ENCODE measurements at regions not wholly inside any gene's neighbourhood (a gene's known extent, or its start where the extent isn't known, plus 50 kb on each side); places are given as distances from the start of the nearest gene placed in this dataset.

DNA sequence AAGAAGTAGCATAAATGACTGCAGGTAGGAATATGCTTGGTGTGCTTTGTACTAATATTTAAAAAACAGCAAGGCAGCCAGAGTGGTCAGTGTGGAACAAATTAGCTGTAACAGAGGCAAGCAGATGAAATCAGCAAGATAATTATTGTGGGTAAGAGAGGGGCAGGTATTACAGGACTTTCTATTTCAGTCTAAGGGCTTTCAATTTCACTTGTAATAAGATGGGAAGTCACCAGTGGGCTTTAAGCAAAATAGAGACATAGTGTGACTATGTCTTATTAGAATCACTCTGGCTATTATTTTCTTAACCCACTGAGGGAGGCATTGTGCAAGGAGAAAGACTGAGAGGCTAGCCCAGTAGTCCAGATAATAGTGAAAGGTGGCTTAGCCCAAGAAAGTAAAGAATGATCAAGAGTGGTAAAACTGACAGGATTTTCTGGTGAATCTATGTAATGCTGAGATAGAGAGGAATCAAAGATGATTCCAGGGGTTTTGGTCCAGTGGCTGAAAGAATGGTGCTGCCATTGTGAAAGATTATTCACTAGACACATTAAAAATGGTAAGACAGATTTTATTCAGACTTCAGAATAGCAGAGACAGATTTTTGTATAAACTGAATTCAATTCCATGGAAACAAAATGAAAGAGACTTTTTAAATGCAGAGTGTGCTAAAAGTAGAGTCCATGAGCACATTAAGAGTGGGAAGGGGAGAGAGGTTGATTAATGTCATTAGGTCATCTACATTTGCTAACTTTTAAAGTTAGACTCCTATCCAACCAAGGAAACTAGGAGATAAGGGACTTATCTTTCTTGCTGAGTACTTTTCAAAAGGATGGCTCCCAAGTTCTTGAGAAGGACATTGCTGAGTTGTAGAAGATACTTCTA, 1136.0 kb downstream of the HACE1 start:
- no peaks in the 10 kb centered on the region for H3K27me3 ChIP-seq
- no peak for DNase-seq (ENCODE audit: extremely low spot score)
- no peaks in the 10 kb centered on the region for H3K4me1 ChIP-seq
- H3K4me3 ChIP-seq = no peak overlapping the region
- H3K36me3 ChIP-seq = no peaks in the 10 kb centered on the region
- no peaks in the 10 kb centered on the region for H3K9me3 ChIP-seq
- intact Hi-C loops (cut with DNase I) = no loop called here
- TF ChIP-seq, protein P1, sequence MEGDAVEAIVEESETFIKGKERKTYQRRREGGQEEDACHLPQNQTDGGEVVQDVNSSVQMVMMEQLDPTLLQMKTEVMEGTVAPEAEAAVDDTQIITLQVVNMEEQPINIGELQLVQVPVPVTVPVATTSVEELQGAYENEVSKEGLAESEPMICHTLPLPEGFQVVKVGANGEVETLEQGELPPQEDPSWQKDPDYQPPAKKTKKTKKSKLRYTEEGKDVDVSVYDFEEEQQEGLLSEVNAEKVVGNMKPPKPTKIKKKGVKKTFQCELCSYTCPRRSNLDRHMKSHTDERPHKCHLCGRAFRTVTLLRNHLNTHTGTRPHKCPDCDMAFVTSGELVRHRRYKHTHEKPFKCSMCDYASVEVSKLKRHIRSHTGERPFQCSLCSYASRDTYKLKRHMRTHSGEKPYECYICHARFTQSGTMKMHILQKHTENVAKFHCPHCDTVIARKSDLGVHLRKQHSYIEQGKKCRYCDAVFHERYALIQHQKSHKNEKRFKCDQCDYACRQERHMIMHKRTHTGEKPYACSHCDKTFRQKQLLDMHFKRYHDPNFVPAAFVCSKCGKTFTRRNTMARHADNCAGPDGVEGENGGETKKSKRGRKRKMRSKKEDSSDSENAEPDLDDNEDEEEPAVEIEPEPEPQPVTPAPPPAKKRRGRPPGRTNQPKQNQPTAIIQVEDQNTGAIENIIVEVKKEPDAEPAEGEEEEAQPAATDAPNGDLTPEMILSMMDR (IDR thresholded peaks at IDR 0.05) = no peak
- no peak for TF ChIP-seq POLR2AphosphoS5 (IDR thresholded peaks at IDR 0.05)
- TF ChIP-seq EP300 (IDR thresholded peaks at IDR 0.05) = no peak
- no peak for TF ChIP-seq POLR2A (IDR thresholded peaks at IDR 0.05; ENCODE audit: low read depth)
- no peak overlapping the region for H3K27ac ChIP-seq (replicated peaks in 1 of 4)

DNA sequence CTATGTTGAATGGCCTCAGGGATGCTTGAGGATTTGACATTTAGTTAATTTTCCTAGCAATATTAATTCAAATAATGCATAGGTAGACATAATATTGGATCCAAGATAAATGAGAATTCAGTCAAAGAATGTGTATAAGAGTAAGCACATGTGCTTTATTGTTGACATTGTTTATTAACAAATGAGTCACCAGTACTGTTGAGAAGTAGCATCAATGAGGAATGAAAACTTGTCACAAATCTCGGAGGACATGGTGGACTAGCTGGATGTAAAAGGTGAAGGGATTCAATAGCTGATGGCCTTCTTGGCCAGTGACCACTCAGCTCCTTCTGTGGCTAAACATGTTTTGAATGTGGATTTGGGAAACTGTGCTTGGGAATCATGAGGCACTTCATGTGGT, 1137.0 kb downstream of the HACE1 start:
- intact Hi-C loops (cut with DNase I) = no loop called here
- H3K27ac ChIP-seq (replicated peaks in 1 of 4) = no peak overlapping the region
- no peaks in the 10 kb centered on the region for H3K27me3 ChIP-seq
- no peak overlapping the region for H3K4me3 ChIP-seq
- WGBS = 93% methylated on average over 1 of the region's 1 CpG
- H3K4me1 ChIP-seq = no peaks in the 10 kb centered on the region
- TF ChIP-seq EP300 (IDR thresholded peaks at IDR 0.05) (no peak), POLR2AphosphoS5 (IDR thresholded peaks at IDR 0.05) (no peak), POLR2A (IDR thresholded peaks at IDR 0.05; ENCODE audit: low read depth) (no peak)
- TF ChIP-seq, protein P1 (IDR thresholded peaks at IDR 0.05) = no peak
- no peaks in the 10 kb centered on the region for H3K36me3 ChIP-seq
- H3K9me3 ChIP-seq = no peaks in the 10 kb centered on the region
- no peak for DNase-seq (ENCODE audit: extremely low spot score)

DNA sequence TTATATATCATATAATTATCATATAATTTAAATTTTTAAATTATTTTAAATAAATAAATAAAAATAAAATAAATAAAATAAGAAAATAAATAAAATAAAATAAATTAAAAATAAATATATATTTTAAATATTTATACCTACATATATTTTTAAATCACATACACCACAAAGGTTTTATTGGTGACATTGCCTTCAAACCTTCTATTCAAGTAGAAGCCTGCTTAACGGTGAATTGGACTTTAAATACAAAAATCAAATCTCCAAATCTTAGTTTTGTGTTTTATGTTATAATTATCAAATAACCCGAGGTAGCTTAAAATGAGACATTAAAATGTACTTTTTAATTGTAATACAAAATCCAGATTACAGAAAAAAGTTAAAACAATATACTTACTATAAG, 1137.8 kb downstream of the HACE1 start:
- 91% methylated on average over 2 of the region's 2 CpGs for WGBS
- Histone ChIP-seq H3K4me1 (no peaks in the 10 kb centered on the region), H3K36me3 (no peaks in the 10 kb centered on the region), H3K27me3 (no peaks in the 10 kb centered on the region), H3K27ac (replicated peaks in 1 of 4) (no peak overlapping the region), H3K4me3 (no peak overlapping the region), H3K9me3 (no peaks in the 10 kb centered on the region)
- intact Hi-C loops (cut with DNase I) = no loop called here
- DNase-seq (ENCODE audit: extremely low spot score) = no peak
- TF ChIP-seq EP300 (IDR thresholded peaks at IDR 0.05) = no peak
- TF ChIP-seq, protein P1 (IDR thresholded peaks at IDR 0.05) = no peak
- TF ChIP-seq POLR2A (IDR thresholded peaks at IDR 0.05; ENCODE audit: low read depth) = no peak
- TF ChIP-seq POLR2AphosphoS5 (IDR thresholded peaks at IDR 0.05) = no peak

DNA sequence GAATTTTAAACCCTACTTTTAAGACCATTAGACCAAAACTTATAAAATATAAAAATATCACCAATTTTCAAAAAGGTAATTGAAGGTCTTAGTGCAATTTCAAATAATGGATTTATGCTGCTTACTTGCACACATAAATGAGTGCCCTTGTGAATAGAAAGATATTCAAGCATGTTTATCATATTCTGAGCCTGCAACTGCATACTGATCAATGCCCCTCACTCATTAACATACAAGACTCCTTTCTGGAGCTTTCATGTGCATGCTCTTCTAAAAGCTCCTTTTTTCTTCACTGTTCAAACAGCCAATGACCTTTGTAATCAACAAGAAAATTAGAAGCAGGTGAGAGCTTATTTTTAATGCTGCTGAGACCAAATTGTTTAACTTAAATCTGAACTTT, 1139.3 kb downstream of the HACE1 start:
- TF ChIP-seq, protein P1 (IDR thresholded peaks at IDR 0.05) = no peak
- DNase-seq (ENCODE audit: extremely low spot score) = no peak
- intact Hi-C loops (cut with DNase I) = no loop called here
- Histone ChIP-seq H3K36me3 (no peaks in the 10 kb centered on the region), H3K4me1 (no peaks in the 10 kb centered on the region), H3K4me3 (no peak overlapping the region), H3K27me3 (no peaks in the 10 kb centered on the region), H3K9me3 (no peaks in the 10 kb centered on the region), H3K27ac (replicated peaks in 1 of 4) (no peak overlapping the region)

DNA sequence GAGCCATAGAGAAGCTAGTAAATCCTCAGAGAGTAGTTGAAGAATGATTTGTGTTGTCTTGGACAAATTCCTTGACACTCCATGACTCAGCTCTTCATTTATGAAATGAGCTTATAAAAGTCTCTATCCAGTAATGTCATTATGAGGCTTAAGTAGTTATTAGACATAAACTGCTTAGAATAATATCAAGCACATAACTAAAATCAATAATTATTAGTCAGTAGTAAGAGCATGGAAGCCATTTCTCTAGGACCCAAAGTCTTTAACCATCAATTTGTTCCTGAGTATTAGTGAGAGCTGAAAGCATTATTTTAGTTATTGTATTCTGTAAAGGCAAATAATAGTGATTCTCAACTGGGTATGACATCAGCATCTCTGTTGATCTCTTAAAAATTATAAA, 1140.2 kb downstream of the HACE1 start:
- H3K27me3 ChIP-seq = no peaks in the 10 kb centered on the region
- no peak overlapping the region for H3K27ac ChIP-seq (replicated peaks in 1 of 4)
- TF ChIP-seq POLR2AphosphoS5 (IDR thresholded peaks at IDR 0.05) (no peak), POLR2A (IDR thresholded peaks at IDR 0.05; ENCODE audit: low read depth) (no peak), EP300 (IDR thresholded peaks at IDR 0.05) (no peak)
- TF ChIP-seq, protein P1 (IDR thresholded peaks at IDR 0.05) = no peak
- no peaks in the 10 kb centered on the region for H3K9me3 ChIP-seq
- no peak overlapping the region for H3K4me3 ChIP-seq
- no peaks in the 10 kb centered on the region for H3K4me1 ChIP-seq
- H3K36me3 ChIP-seq = no peaks in the 10 kb centered on the region
- intact Hi-C loops (cut with DNase I) = no loop called here
- DNase-seq (ENCODE audit: extremely low spot score) = no peak

Measured in esophagus muscularis mucosa (tissue), 4 donors.